ENCODE measurements at regions not wholly inside any gene's neighbourhood (a gene's known extent, or its start where the extent isn't known, plus 50 kb on each side); places are given as distances from the start of the nearest gene placed in this dataset.

DNA sequence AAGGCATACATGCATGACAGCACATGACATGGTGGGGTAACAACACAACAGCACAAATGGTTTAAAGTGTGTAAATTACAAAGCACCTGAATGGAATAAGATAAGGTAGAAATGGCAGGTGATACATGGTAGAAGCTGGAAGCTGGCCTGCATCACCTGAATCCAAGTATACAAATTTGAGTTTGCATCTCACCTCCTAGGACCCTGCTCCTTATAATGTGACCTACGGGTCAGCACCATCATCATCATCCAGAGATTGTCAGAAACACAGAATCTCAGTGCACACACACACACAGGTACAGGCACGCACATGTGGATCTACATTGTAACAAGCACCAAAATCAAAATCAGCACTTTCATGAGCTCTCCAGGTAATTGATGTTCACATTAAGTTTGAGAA, 1048.2 kb upstream of the AUTS2 start:
- TF ChIP-seq, protein P1, sequence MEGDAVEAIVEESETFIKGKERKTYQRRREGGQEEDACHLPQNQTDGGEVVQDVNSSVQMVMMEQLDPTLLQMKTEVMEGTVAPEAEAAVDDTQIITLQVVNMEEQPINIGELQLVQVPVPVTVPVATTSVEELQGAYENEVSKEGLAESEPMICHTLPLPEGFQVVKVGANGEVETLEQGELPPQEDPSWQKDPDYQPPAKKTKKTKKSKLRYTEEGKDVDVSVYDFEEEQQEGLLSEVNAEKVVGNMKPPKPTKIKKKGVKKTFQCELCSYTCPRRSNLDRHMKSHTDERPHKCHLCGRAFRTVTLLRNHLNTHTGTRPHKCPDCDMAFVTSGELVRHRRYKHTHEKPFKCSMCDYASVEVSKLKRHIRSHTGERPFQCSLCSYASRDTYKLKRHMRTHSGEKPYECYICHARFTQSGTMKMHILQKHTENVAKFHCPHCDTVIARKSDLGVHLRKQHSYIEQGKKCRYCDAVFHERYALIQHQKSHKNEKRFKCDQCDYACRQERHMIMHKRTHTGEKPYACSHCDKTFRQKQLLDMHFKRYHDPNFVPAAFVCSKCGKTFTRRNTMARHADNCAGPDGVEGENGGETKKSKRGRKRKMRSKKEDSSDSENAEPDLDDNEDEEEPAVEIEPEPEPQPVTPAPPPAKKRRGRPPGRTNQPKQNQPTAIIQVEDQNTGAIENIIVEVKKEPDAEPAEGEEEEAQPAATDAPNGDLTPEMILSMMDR (conservative IDR thresholded peaks at IDR 0.05; ENCODE audit: low read depth, low read length), result no peak
- Histone ChIP-seq H3K36me3 (ENCODE audit: insufficient read depth) (no peaks in the 10 kb centered on the region), H2AFZ (ENCODE audit: low read depth) (no peak overlapping the region), H3K9ac (no peak overlapping the region), H4K20me1 (ENCODE audit: insufficient read depth) (no peaks in the 10 kb centered on the region), H3K79me2 (ENCODE audit: insufficient read depth, low read depth) (no peaks in the 10 kb centered on the region), H3K4me2 (no peak overlapping the region), H3K4me1 (ENCODE audit: low read depth, poor library complexity, severe bottlenecking) (no peaks in the 10 kb centered on the region), H3K27ac (no peak overlapping the region), H3K27me3 (ENCODE audit: insufficient read depth, low read depth) (no peaks in the 10 kb centered on the region), H3K4me3 (IDR thresholded peaks at IDR 0.05; ENCODE audit: insufficient read depth, low read depth, low read length) (no peak overlapping the region)

DNA sequence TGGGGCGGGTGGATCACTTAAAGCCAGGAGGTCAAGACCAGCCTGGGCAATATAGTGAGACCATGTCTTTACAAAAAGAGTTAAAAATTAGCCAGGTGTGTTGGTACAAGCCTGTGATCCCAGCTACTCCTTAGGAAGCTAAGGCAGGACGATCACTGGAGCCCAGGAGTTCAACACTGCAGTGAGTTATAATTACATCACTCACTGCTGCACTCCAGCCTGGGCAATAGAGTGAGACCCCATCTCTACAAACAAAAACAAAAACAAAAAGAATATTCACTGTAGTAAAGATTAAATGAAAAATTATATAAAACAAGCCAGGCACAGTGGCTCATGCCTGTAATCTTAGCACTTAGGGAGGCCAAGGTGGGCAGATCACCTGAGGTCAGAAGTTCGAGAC, 1047.6 kb upstream of the AUTS2 start:
- Histone ChIP-seq H3K27ac (no peak overlapping the region), H3K79me2 (ENCODE audit: insufficient read depth, low read depth) (no peaks in the 10 kb centered on the region), H3K27me3 (ENCODE audit: insufficient read depth, low read depth) (no peaks in the 10 kb centered on the region), H3K4me1 (ENCODE audit: low read depth, poor library complexity, severe bottlenecking) (no peaks in the 10 kb centered on the region), H3K9ac (no peak overlapping the region), H2AFZ (ENCODE audit: low read depth) (no peak overlapping the region), H3K4me2 (no peak overlapping the region), H3K4me3 (IDR thresholded peaks at IDR 0.05; ENCODE audit: insufficient read depth, low read depth, low read length) (no peak overlapping the region), H3K36me3 (ENCODE audit: insufficient read depth) (no peaks in the 10 kb centered on the region), H4K20me1 (ENCODE audit: insufficient read depth) (no peaks in the 10 kb centered on the region)
- TF ChIP-seq, protein P1 (conservative IDR thresholded peaks at IDR 0.05; ENCODE audit: low read depth, low read length), result no peak

DNA sequence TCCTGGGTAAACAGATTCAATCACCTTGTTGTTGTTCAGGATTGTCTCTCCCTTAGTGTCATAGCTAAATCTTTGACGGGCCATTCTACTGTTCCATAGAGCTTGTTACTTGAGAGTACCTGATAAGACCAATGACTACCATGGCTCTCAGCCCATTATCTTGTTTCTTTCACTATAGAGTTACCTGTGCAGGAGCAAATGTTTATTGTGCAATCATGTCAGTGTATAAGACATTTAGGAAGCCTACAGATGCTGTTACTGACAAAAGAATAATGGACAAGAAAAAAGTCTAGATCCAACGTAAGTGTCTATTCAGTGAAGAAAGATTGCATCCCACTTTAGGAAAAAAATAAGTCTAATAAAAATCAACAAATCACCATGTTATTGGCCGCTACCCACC, 1041.7 kb upstream of the AUTS2 start:
- Histone ChIP-seq H3K9ac (no peak overlapping the region), H3K4me1 (ENCODE audit: low read depth, poor library complexity, severe bottlenecking) (no peaks in the 10 kb centered on the region), H3K27me3 (ENCODE audit: insufficient read depth, low read depth) (no peaks in the 10 kb centered on the region), H3K27ac (no peak overlapping the region), H2AFZ (ENCODE audit: low read depth) (no peak overlapping the region), H3K4me3 (IDR thresholded peaks at IDR 0.05; ENCODE audit: insufficient read depth, low read depth, low read length) (no peak overlapping the region), H3K79me2 (ENCODE audit: insufficient read depth, low read depth) (no peaks in the 10 kb centered on the region), H4K20me1 (ENCODE audit: insufficient read depth) (no peaks in the 10 kb centered on the region), H3K36me3 (ENCODE audit: insufficient read depth) (no peaks in the 10 kb centered on the region), H3K4me2 (no peak overlapping the region)
- TF ChIP-seq, protein P1 (conservative IDR thresholded peaks at IDR 0.05; ENCODE audit: low read depth, low read length), result no peak

DNA sequence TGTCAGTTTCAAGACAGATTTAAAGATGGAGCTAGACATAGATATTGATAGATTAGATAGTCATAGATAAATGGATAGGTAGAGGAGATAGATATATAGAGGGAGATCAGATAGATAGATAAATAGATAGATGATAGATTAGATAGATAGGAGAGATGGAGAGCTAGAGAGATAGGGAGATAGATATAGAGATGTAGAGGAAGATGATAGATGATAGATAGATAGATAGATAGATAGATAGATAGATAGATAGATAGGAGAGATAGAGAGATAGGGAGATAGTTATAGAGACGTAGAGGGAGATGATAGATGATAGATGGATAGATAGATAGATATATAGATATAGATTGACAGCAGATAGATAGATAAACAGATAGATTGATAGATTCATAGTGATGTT, 1038.8 kb upstream of the AUTS2 start:
- Histone ChIP-seq H3K27ac (no peak overlapping the region), H3K9ac (no peak overlapping the region), H3K79me2 (ENCODE audit: insufficient read depth, low read depth) (no peaks in the 10 kb centered on the region), H3K4me1 (ENCODE audit: low read depth, poor library complexity, severe bottlenecking) (no peaks in the 10 kb centered on the region), H3K36me3 (ENCODE audit: insufficient read depth) (no peaks in the 10 kb centered on the region), H4K20me1 (ENCODE audit: insufficient read depth) (no peaks in the 10 kb centered on the region), H2AFZ (ENCODE audit: low read depth) (no peak overlapping the region), H3K4me3 (IDR thresholded peaks at IDR 0.05; ENCODE audit: insufficient read depth, low read depth, low read length) (no peak overlapping the region), H3K27me3 (ENCODE audit: insufficient read depth, low read depth) (no peaks in the 10 kb centered on the region), H3K4me2 (no peak overlapping the region)
- TF ChIP-seq, protein P1 (conservative IDR thresholded peaks at IDR 0.05; ENCODE audit: low read depth, low read length), result no peak
